Skin epidermis (tissue), 12 donors: ENCODE measurements at regions not wholly inside any gene's neighbourhood (a gene's known extent, or its start where the extent isn't known, plus 50 kb on each side); places are given as distances from the start of the nearest gene placed in this dataset.
"Not testable (repeated sequence)": the region's sequence is repeated elsewhere in the genome, so short reads cannot be mapped to it uniquely, and the experiment has no call there.

ENCODE experiments used
- H3K27ac ChIP-seq, 21 experiments: fragments of 200-600 bp; sonication (generic) in 11 of 21; one replicate each; pipeline ENCODE4 v1.5.0; 2020; ENCODE audit warnings: mild to moderate bottlenecking in 3 of 21, inconsistent platforms in 2 of 21, moderate library complexity in 2 of 21
- H3K4me3 ChIP-seq, 7 experiments: fragments of 200-600 bp; sonication (generic) in 2 of 7; one replicate each; pipeline ENCODE4 v1.5.0; 2020; ENCODE audit warnings: inconsistent platforms in 2 of 7, mild to moderate bottlenecking in 2 of 7, moderate library complexity in 1 of 7

DNA sequence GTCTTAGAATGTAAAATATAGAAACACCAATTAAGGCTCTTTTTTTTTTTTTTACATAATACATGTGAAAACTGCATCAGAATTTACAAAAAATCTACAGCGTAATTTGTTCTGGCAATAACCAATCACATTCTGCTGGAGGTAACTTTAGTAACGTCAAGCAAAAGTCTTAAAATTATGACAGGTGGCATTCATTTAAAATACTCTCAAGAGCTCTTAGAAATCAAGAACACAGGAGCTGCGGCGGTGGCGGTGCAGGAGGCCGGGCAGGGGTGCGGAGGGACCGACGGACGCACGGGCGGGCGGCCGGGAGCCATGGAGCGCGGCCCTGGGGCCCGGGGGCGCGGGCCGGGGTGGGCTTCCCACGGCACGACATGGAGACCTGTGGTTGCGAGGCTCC, 202.4 kb downstream of the USP22 start:
- H3K27ac ChIP-seq, H3K4me3 ChIP-seq: not testable (repeated sequence)

DNA sequence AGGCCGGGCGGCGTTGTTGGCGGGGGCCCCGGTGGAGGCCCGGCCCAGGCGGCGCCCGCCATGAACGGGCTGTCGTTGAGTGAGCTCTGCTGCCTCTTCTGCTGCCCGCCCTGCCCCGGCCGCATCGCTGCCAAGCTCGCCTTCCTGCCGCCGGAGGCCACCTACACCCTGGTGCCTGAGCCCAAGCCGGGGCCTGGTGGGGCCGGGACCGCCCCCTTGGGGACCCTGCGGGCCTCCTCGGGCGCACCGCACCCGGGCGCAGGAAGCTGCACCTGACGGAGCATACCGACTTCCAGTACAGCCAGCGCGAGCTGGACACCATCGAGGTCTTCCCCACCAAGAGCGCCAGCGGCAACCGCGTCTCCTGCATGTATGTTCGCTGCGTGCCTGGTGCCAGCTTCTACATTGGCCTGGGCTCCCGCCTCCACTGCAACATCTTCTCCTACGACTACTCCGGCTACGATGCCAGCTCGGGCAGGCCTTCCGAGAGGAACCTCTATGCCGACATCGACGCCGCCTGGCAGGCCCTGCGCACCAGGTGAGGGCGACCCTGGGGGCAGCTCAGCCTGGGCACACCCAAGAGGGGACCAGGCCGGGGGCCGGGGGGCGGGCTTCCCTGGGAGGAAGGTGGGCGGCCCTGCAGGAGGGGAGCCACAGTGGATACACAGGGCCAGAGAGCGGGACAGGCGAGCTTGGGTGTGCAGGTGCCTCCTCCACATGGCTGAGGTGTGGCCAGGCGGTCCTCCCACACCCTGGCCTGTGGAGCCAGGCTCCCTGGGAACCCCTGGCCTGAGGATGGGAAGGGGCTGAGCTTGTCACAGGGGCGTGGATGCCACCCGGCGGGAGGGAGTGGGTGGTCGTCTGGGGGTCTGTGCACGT, 201.6 kb downstream of the USP22 start:
- H3K27ac ChIP-seq, result not testable (repeated sequence)
- peak overlapping the region in 1 of 7 experiments; percentile 9 for H3K4me3 ChIP-seq

DNA sequence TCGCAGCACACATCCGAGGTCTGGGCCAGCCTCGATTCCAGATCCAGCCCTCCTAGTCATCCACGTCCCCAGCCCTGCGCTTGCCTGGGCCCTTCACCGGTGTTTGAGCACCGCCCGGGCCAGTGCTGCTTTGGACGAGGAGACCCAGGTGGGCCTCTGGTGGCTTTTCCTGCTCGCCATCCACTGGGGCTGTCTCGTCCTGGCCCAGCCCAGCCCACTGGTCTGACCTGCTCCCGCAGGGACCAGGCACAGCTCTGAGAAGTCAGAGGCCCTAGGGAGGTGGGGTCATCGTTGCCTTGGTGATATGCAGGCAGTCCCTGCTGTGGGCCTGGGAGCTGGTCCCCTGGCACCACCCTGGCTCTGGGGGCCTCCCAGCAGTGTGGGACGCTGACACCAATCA, 200.8 kb downstream of the USP22 start:
- not testable (repeated sequence) for H3K27ac ChIP-seq, H3K4me3 ChIP-seq

DNA sequence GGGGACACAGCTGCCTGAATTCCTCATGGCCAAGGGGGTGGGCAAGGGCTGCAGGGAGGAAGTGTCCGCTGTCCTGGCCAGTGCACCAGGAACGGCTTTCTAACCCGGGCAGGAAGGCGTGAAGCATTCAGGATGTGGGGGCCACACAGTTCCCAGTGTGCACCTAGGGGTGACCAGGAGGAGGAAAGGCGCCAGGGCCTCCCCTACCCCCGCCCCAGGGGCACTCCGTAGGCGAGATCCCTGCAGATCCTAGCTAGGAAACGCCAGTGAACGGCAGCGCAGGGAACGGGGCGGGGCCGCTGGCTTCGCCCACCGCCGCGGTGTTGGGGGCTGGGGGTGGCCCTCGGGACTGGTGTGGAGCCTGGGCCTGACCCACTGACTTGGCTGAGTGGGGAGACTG, 199.6 kb downstream of the USP22 start:
- not testable (repeated sequence) for H3K27ac ChIP-seq
- H3K4me3 ChIP-seq, result peak overlapping the region in 1 of 7 experiments; percentile 30

DNA sequence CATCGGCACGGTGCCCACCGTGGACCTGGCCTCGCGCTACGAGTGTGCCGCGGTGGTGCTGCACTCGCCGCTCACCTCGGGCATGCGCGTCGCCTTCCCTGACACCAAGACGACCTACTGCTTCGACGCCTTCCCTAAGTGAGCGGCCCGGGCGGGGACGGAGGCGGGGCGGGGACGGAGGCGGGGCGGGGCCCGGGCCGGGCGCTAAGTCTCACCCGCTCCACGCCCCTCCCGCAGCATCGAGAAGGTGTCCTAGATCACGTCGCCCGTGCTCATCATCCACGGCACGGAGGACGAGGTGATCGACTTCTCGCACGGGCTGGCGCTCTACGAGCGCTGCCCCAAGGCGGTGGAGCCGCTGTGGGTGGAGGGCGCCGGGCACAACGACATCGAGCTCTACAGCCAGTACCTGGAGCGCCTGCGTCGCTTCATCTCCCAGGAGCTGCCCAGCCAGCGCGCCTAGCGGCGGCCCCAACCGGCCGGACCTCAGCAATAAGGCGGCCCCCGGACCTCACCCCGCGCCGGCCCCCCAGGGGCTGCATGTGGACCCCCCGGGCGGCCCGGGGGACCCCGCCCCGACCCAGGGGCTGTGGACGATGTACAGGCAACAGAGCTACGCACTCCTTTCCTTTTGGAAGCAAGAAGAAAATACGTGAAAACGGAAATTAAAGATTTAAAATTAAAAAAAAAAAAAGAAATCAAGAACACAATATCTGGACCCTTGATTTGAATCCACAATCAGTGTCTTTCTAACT, 198.8 kb downstream of the USP22 start:
- H3K4me3 ChIP-seq, result peak overlapping the region in 2 of 7 experiments; percentile 15 to 30
- not testable (repeated sequence) for H3K27ac ChIP-seq

DNA sequence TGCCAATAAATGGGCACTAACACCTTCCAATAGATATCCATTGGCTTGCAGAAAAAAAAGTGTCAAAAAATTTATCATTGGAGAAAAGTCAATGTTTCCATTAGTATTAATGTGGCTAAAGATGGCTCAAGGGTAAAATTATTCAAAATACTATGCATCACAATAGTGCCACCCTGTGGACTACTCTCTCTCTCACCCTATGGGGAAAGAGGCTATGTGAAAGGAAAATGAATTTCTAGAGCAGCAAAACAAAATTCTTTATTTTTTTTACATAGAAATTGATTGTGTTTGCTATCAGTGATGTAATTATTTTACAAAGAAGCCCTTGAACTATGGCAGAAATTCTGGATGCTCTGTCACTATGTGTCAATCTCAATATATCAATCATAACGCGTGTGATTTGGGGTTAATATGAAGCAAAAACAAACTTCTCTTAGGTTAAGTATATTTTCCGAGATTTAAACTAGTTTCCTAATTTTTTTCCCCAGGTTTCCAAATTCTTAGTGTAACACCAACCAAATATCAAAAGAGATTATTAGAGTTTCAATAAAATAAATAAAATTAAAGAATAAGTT, 193.9 kb downstream of the USP22 start:
- H3K4me3 ChIP-seq, H3K27ac ChIP-seq: not testable (repeated sequence)

DNA sequence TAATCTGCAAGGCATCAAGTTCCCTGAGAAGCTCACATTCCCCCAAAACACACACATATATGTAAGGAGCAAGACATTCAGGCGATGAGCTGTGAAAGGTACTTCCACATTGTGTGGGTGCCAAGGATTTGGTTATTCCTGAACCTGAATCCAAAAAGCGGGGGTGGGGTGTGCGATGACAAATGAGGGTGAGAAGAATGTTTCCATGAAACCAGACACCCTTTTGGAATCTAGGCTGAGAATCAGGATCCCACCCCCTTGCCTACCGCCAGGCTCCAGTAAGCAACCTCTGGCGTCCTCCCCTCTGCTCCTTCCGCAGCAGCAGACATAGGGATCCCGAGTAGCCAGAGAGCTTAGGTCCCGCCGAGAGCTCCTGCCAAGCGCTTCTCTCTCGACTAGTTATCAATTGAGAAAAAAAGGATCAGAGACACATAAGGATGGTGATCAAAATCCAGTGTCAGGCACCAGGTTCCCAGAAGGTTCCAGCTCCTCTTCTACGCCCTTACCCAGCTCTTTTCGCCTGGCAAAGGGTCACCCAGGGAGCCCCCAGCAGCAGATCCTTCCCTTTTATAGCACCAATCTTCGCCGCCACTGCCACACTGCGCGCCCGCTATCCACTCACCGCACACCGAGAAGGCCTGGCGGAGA, 191.1 kb downstream of the USP22 start:
- H3K4me3 ChIP-seq, result peak overlapping the region in 3 of 7 experiments; percentile 5 to 34 (median 17)
- not testable (repeated sequence) for H3K27ac ChIP-seq

DNA sequence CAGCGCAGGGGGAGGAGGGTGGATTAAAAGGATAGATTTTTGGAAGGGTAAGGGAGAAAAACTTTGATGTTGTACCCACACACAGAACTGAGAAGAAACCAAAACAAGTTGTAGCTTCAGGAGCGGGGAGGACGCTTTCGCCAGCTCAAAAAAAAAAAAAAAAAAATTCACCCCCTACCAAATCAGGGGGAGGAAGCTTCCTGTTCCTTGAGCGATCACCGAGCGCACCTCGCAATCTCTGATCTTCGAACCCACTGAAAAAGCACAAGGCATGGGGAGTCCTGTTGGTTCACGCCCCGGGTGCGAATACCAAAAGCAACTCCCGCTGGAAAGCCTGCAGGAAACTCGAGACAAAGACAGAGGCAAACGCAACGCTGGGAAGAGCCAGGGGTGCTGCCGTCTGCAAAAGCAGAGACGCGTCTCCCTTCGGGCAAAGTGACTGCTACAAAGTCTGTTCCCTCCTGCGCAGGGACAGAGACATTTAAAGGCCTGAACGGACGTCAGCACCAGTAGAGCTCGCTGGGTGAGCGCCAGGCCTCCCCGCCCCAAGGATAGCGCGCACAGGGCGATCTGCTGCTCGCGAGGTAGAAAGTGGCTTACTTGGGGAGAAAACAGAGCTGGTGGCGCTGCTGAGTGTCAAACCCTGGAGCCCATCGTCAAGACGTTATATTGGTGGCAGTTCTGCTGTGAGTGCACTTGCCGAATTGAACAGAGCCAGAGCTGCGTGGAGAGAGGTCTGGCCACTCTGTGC, 190.4 kb downstream of the USP22 start:
- H3K27ac ChIP-seq, result no peak overlapping the region

DNA sequence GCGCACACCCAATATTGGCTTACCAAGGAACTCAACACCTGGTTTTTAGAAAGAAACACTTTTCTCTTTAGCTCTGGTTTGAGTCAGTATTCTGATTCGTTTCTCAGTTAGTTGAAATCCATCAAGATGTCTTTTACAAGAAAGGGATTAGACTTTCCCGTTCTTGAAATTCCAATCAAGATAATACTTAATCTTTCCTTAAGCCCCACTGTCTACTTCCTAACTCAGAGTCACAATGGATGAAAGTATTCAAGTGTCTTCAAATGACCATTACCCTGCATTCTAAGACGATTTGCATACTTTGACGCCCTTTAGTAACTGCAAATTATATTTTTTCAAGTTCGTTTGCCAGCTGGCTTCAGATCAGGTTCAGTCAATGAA, 189.8 kb downstream of the USP22 start:
- H3K27ac ChIP-seq, result no peak overlapping the region

More for the DNA sequence above, 190.4 kb downstream of the USP22 start:
- peak overlapping the region in 3 of 7 experiments; percentile 5 to 34 (median 17) for H3K4me3 ChIP-seq

DNA sequence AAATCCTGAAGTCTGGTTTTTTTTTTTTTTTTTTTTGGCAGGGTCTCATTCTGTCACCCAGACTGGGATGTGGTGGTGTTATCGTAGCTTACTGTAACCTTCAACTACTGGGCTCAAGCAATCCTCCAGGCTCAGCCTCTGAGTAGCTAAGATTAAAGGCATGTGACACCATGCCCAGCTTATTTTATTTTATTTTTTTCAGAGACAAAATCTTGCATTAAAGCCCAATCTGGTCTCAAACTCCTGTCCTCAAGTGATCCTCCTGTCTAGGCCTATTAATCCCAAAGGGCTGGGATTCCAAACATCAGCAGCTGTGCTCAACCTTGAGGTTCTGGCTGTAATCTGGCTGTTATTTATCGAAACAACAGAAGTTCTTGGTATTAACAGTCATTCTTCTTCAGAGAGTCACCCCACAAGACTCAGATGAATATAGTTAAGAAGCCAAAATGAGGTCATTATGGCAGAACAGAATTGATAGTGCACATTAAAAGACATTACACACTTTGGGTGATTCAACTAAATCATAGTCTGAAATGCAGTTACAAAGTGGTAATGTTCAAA, 186.8 kb downstream of the USP22 start:
- H3K27ac ChIP-seq, H3K4me3 ChIP-seq: not testable (repeated sequence)

More for the DNA sequence above, 189.8 kb downstream of the USP22 start:
- peak overlapping the region in 2 of 7 experiments; percentile 5 to 34 for H3K4me3 ChIP-seq

DNA sequence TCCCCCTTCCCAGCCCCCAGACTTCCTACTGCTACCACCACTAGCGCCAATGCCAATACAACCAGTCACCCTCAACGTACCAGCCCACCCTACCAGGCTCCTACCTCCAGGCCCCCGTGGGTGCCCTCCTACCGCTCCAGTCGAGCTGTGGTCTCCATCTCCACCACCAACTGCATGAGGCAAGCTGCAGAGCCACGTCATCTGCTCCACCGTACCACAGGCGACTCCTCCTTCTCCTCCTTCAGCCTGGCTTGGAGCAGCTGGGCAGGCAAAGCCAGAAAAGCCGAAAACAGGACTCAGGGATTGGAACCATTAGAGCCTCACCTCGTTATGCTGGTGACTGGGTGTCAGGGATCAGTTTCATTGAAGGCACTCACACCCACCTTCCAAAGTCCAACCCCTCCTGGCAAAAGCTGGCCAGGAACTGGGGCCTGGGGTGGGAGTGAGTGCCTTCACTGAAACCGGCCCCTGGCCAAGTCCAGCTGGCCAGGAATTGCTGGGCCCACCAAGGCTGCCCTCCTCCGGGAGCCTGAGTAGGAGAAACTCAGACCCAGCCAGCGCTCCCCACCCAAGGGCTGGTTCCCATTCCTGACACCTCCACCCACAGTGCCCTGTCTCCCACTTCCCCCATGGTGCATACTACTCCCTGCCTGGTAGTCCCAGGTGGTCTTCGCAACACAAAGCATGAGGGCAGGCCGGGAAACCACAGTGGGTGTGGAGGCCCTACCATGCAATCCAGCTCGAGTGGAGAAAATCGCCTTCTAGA, 176.2 kb downstream of the USP22 start:
- not testable (repeated sequence) for H3K4me3 ChIP-seq, H3K27ac ChIP-seq

DNA sequence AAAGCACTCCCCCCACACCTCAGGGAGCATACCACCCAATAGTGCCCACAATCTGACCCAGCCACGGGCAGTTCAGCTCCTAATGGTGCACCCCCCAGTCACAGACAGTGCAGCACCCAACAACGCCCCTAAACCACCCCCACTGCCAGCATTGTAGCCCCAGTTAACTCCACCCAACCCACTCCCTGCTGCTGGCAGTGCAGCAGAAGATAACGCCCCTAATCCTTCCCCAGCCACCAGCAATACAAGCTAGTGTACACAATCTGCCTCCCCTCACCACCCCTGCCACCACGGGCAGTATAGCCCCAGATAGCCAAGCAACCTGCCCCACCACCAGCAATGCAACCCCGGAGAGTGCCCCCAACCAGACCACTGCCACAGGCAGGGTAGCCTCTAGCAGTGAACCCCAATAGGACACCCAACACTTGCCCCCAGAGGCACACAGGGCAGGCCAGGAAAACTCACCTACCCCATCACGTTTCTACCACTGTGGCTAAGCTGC, 175.3 kb downstream of the USP22 start:
- H3K4me3 ChIP-seq, H3K27ac ChIP-seq: not testable (repeated sequence)

DNA sequence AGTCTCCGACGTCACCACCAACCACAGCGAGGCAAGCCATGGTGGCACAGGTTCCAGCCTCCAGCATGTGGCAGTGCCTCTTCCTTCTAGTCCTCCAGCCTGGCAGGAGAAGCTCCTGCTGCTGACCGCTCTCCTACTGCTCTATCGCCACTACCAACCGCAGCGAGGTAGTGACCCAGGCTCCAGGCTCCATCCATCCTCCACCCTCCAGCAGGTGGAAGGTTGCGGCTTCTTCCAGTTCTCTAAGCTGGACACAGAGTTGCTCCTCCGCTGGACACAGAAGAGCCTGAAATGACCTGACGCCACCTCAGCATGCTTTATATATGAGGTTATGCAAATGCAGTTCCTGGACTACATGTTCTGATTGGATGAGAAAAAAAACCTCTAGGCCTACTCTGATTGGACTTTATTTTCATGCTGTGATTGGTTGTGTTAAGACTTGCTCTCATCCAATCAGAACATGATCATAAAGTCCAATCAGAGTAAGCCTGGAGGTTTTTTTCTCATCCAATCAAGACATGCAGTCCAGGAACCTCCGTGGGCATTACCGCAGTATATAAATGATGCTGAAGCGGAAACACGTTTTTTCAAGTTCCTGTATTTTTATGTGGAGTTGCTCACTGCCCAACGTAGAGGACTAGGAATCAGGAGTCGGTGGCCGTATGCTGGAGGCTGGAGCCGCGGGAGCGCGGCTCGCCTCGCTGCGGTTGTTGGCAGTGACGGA, 174.7 kb downstream of the USP22 start:
- peak overlapping the region in 2 of 7 experiments; percentile 21 to 42 for H3K4me3 ChIP-seq
- not testable (repeated sequence) for H3K27ac ChIP-seq

DNA sequence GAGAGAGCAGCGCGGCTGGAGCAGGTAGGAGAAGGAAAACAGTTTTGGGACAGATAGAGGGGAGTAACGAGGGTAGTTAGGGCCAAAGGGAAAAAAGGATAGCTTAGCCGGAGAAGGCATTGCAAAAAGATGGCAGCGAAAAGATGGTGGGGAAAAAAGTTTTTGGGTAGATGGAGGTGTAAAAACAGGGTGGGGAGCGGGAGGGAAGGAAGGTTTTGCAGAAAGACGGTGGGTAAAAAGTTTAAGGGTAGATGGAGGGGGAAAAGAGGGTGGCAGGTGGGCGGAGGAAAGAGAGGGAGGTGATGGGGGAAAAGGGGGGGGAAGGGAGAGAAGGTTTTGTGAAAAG, 174.2 kb downstream of the USP22 start:
- not testable (repeated sequence) for H3K27ac ChIP-seq
- H3K4me3 ChIP-seq, result peak overlapping the region in 2 of 7 experiments; percentile 21 to 42

DNA sequence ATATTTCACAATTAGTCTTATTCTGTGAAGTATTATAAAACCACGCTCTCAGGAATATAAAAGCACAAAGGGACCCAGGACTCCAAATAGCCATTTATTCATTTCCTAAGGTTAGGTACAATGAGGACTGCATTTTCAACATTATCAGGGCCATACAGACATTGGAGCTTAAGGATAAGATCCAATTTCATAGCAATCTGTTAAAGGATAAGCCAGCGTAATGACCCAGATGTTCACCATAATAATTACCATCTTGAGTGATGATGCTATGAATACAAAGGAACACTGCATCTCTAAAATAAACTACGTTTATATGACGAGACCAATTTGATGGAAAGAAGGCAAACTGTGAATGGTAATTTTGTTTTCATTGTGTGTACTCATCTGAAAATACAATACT, 169.6 kb downstream of the USP22 start:
- not testable (repeated sequence) for H3K27ac ChIP-seq, H3K4me3 ChIP-seq

DNA sequence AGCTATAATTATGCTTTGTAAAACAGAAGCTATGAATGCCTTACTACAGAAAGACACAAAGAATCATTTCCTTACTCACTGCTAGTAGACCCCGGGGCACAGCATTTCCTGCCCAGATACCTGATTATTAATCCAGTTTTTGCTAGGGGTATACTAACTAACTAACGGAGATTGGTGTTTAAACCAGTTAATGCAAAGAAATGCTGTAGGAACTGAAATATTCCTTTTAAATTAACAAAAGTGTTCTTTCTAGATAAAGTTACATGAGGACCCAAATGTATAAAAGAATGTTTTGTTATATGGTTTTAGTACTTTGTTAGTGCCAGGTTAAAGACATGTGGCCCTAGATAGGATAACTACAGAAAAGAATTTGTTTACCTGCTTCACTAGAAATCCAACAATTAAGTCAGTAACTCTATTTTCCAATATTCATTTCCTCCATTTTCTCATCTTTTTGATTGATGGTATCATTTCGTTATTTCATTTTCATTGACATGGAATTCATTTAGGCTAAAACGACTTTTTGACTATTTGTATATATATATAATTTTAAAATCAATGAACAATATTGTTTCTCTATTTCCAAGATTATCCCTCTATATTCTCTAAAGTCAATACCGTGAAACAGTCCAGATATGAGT, 169.0 kb downstream of the USP22 start:
- not testable (repeated sequence) for H3K4me3 ChIP-seq, H3K27ac ChIP-seq

DNA sequence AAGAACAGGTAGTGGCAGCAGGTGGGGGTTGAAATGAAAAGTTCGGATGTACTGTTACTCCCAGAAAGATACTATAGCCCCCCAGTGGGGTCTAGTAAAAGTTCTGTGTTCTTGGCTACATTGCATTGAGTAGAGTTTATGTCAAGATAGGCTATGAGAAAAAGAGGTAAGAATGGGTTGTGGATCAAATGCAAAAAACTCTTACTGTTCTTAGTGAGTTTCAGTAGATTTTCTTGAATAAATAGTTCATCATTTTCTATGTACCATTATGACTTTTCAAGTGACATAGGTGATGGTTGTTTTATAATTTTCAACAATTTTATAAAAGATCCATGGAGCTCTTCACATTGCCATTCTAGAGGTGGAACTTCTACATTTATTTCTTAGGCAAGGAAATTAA, 165.4 kb downstream of the USP22 start:
- not testable (repeated sequence) for H3K4me3 ChIP-seq, H3K27ac ChIP-seq
